IMR-90 (cell line): ENCODE measurements at regions not wholly inside any gene's neighbourhood (a gene's known extent, or its start where the extent isn't known, plus 50 kb on each side); places are given as distances from the start of the nearest gene placed in this dataset.

Experiments
- CTCF ChIP-seq: conservative IDR thresholded peaks from 2 replicates; pipeline ENCODE4 v1.5.1; 2012; ENCODE audit warnings: mild to moderate bottlenecking, low read depth, low read length, improper control_type of control experiment
- ELK1 ChIP-seq: fragments of 150-350 bp; IDR thresholded peaks from 2 replicates; pipeline ENCODE4 v1.6.1; 2016; ENCODE audit warnings: low read depth, mild to moderate bottlenecking, low read length, moderate library complexity, borderline replicate concordance
- MAZ ChIP-seq: IDR thresholded peaks from 2 replicates; pipeline ENCODE4 v1.6.1; 2012; ENCODE audit warnings: low read depth, mild to moderate bottlenecking, low read length, improper control_type of control experiment, moderate library complexity, borderline replicate concordance
- NFE2L2 ChIP-seq: fragments of 150-350 bp; IDR thresholded peaks from 2 replicates; pipeline ENCODE4 v1.6.1; 2016; ENCODE audit warnings: low read depth, mild to moderate bottlenecking, low read length
- POLR2A ChIP-seq: IDR thresholded peaks from 2 replicates; pipeline ENCODE4 v1.6.1; 2012; ENCODE audit warnings: mild to moderate bottlenecking, low read depth, low read length
- SMC3 ChIP-seq: fragments of 150-350 bp; IDR thresholded peaks from 2 replicates; pipeline ENCODE4 v1.6.1; 2016; ENCODE audit warnings: low read depth, mild to moderate bottlenecking, antibody characterized with exemption, low read length, moderate library complexity
- TF ChIP-seq, protein P1 (sequence below): fragments of 150-350 bp; IDR thresholded peaks from 2 replicates; pipeline ENCODE4 v1.6.1; 2017; ENCODE audit warnings: mild to moderate bottlenecking, antibody characterized with exemption, low read length, low read depth

DNA sequence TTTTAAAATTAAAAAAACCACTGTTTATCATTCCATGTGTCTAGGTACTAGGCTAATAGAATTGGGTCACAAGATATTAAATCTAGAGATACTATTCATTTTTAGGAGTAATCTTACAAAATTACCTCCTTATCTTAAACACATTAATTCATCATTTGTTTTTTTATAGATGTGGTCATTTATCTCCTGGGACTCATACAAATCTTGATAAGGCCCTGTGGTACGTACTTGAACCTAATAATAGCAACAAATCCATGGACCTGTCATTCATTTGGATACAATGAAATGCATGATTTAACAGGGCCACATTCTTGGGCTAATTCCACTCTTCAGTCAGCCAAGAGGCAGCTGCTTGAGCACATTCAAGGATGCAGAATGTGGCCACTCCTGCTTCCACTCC lies 66.4 kb upstream of the MARCHF11 start:
- TF ChIP-seq CTCF = no peak
- no peak for TF ChIP-seq SMC3
- no peak for TF ChIP-seq ELK1
- no peak for TF ChIP-seq NFE2L2
- no peak for TF ChIP-seq POLR2A
- TF ChIP-seq, protein P1, sequence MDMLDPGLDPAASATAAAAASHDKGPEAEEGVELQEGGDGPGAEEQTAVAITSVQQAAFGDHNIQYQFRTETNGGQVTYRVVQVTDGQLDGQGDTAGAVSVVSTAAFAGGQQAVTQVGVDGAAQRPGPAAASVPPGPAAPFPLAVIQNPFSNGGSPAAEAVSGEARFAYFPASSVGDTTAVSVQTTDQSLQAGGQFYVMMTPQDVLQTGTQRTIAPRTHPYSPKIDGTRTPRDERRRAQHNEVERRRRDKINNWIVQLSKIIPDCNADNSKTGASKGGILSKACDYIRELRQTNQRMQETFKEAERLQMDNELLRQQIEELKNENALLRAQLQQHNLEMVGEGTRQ = no peak
- TF ChIP-seq MAZ = no peak
